ENCODE measurements at regions not wholly inside any gene's neighbourhood (a gene's known extent, or its start where the extent isn't known, plus 50 kb on each side); places are given as distances from the start of the nearest gene placed in this dataset.

GRCh38 chr4:111676533-111676932 is 468.7 kb upstream of the FAM241A start:
- Histone ChIP-seq H3K36me3 (no peaks in the 10 kb centered on the region), H3K9me3 (no peaks in the 10 kb centered on the region), H3K4me1 (no peaks in the 10 kb centered on the region), H3K27ac (no peak overlapping the region), H3K4me3 (no peak overlapping the region), H3K27me3 (no peaks in the 10 kb centered on the region)
- ATAC-seq (no peak), DNase-seq (no peak)
- TF ChIP-seq POLR2A (IDR thresholded peaks at IDR 0.05) (no peak), CTCF (IDR thresholded peaks at IDR 0.05 in 4 of 5, conservative IDR thresholded peaks at IDR 0.05 in 1 of 5) (no peak)
- intact Hi-C loops (cut with DNase I; ENCODE audit: low total_unique reads) = no loop called here
- in situ Hi-C loops (cut with MboI; ENCODE audit: low sequenced_read_pairs in 4 of 4) = no loop called here

- H3K4me1 ChIP-seq = no peaks in the 10 kb centered on the region
- TF ChIP-seq POLR2A (IDR thresholded peaks at IDR 0.05) (no peak), CTCF (IDR thresholded peaks at IDR 0.05 in 4 of 5, conservative IDR thresholded peaks at IDR 0.05 in 1 of 5) (no peak)
- H3K27me3 ChIP-seq = no peaks in the 10 kb centered on the region
- no peak for ATAC-seq
- H3K9me3 ChIP-seq = no peaks in the 10 kb centered on the region
- H3K4me3 ChIP-seq = no peak overlapping the region
- in situ Hi-C loops (cut with MboI; ENCODE audit: low sequenced_read_pairs in 4 of 4) (no loop called here), intact Hi-C loops (cut with DNase I; ENCODE audit: low total_unique reads) (no loop called here)
- H3K36me3 ChIP-seq = no peaks in the 10 kb centered on the region
- no peak for DNase-seq
- no peak overlapping the region for H3K27ac ChIP-seq
Measured at GRCh38 chr4:111678479-111678878, 466.8 kb upstream of the FAM241A start.

GRCh38 chr4:111678908-111679307 is 466.3 kb upstream of the FAM241A start:
- Histone ChIP-seq H3K4me3 (no peak overlapping the region), H3K27me3 (no peaks in the 10 kb centered on the region), H3K27ac (no peak overlapping the region), H3K4me1 (no peaks in the 10 kb centered on the region), H3K36me3 (no peaks in the 10 kb centered on the region), H3K9me3 (no peaks in the 10 kb centered on the region)
- ATAC-seq = no peak
- in situ Hi-C loops (cut with MboI; ENCODE audit: low sequenced_read_pairs in 4 of 4) (no loop called here), intact Hi-C loops (cut with DNase I; ENCODE audit: low total_unique reads) (no loop called here)
- TF ChIP-seq POLR2A (IDR thresholded peaks at IDR 0.05) = no peak
- no peak for TF ChIP-seq CTCF (IDR thresholded peaks at IDR 0.05 in 4 of 5, conservative IDR thresholded peaks at IDR 0.05 in 1 of 5)
- no peak for DNase-seq

GRCh38 chr4:111681270-111681669 is 464.0 kb upstream of the FAM241A start:
- TF ChIP-seq POLR2A (IDR thresholded peaks at IDR 0.05) (no peak), CTCF (IDR thresholded peaks at IDR 0.05 in 4 of 5, conservative IDR thresholded peaks at IDR 0.05 in 1 of 5) (no peak)
- no peaks in the 10 kb centered on the region for H3K27me3 ChIP-seq
- no peak for ATAC-seq
- in situ Hi-C loops (cut with MboI; ENCODE audit: low sequenced_read_pairs in 4 of 4) = no loop called here
- no peaks in the 10 kb centered on the region for H3K36me3 ChIP-seq
- no peak overlapping the region for H3K27ac ChIP-seq
- no peaks in the 10 kb centered on the region for H3K4me1 ChIP-seq
- no peak for DNase-seq
- H3K9me3 ChIP-seq = no peaks in the 10 kb centered on the region
- no peak overlapping the region for H3K4me3 ChIP-seq
- intact Hi-C loops (cut with DNase I; ENCODE audit: low total_unique reads) = no loop called here

- in situ Hi-C loops (cut with MboI; ENCODE audit: low sequenced_read_pairs in 4 of 4) (no loop called here), intact Hi-C loops (cut with DNase I; ENCODE audit: low total_unique reads) (no loop called here)
- Histone ChIP-seq H3K4me3 (no peak overlapping the region), H3K27me3 (no peaks in the 10 kb centered on the region), H3K9me3 (no peaks in the 10 kb centered on the region), H3K36me3 (no peaks in the 10 kb centered on the region), H3K27ac (no peak overlapping the region), H3K4me1 (no peaks in the 10 kb centered on the region)
- no peak for ATAC-seq
- DNase-seq = no peak
- TF ChIP-seq CTCF (IDR thresholded peaks at IDR 0.05 in 4 of 5, conservative IDR thresholded peaks at IDR 0.05 in 1 of 5) = no peak
- TF ChIP-seq POLR2A (IDR thresholded peaks at IDR 0.05) = no peak
Measured at GRCh38 chr4:111681751-111682150, 463.5 kb upstream of the FAM241A start.
